Stimulated activated effector memory CD8-positive, alpha-beta T cell treated with anti-CD3 and anti-CD28 coated beads, Interleukin-12 subunit alpha, Interleukin-12 subunit beta, amount 100 ng/mL, for 72 hours (primary cell): ENCODE measurements at regions not wholly inside any gene's neighbourhood (a gene's known extent, or its start where the extent isn't known, plus 50 kb on each side); places are given as distances from the start of the nearest gene placed in this dataset.

Source experiments
- ATAC-seq: fragments of 150-1000 bp; cut with Tn5 transposase; 2 replicates; pipeline ENCODE4 v1.10.0; 2021
- DNase-seq, 2 donors: peaks; one replicate each; pipeline ENCODE4 v3.0.0; 2021 to 2022; ENCODE audit warnings: low spot score in 2 of 2
- H3K27ac Mint-ChIP-seq: one replicate; pipeline ENCODE4 v1.8.0; 2022; ENCODE audit warnings: mild to moderate bottlenecking, mixed read lengths
- H3K36me3 Mint-ChIP-seq: one replicate; pipeline ENCODE4 v1.8.0; 2022; ENCODE audit warnings: mild to moderate bottlenecking, mixed read lengths
- H3K4me1 Mint-ChIP-seq: one replicate; pipeline ENCODE4 v1.8.0; 2022; ENCODE audit warnings: mixed read lengths
- H3K4me3 Mint-ChIP-seq: one replicate; pipeline ENCODE4 v1.8.0; 2022; ENCODE audit warnings: mild to moderate bottlenecking, mixed read lengths
- H3K9me3 Mint-ChIP-seq: one replicate; pipeline ENCODE4 v1.8.0; 2022; ENCODE audit warnings: mixed read lengths

DNA sequence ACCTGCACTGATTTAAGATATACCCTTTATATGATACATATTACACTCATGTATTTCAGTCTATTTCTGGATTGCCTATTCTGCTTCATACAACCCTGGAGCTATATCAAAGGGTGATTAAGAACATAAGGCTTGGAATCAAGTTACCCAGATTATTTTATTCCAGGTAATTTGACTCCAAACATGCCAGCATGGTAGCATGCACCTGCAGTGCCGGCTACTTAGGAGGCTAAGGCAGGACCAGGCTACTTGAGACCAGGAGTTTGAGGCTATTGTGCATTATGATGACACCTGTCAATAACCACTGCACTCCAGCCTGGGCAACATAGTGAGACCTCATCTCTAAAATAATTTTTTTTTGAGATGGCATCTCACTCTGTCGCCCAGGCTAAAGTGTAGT is 50.4 kb upstream of the NEO1 start:
- Mint-ChIP-seq H3K36me3 (no peaks in the 10 kb centered on the region), H3K4me3 (no peak overlapping the region), H3K4me1 (no peaks in the 10 kb centered on the region), H3K9me3 (no peaks in the 10 kb centered on the region), H3K27ac (no peak overlapping the region)
- no peak for ATAC-seq
- DNase-seq: no peak

DNA sequence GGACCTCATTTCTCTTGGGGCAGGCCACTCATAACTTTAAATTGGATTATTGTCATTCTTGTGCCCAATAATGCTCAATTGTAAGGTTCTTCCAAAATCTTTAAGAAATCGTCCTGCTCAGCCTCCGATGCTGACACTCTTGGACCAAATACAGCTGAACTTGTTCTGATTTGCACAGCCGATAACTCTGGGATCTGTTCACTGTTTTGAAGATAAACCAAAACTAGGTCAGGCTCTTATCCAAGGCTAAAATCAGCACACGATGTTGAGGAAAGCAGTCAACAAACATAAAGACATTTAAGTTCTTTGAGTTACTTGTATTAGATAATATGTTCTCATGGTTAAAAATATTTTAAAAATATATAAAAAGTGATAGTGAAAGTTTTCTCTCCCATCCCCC is 52.0 kb upstream of the NEO1 start:
- H3K4me3 Mint-ChIP-seq: no peak overlapping the region
- DNase-seq (no peak), ATAC-seq (no peak)
- no peaks in the 10 kb centered on the region for H3K36me3 Mint-ChIP-seq
- H3K4me1 Mint-ChIP-seq: no peaks in the 10 kb centered on the region
- no peaks in the 10 kb centered on the region for H3K9me3 Mint-ChIP-seq
- no peak overlapping the region for H3K27ac Mint-ChIP-seq

DNA sequence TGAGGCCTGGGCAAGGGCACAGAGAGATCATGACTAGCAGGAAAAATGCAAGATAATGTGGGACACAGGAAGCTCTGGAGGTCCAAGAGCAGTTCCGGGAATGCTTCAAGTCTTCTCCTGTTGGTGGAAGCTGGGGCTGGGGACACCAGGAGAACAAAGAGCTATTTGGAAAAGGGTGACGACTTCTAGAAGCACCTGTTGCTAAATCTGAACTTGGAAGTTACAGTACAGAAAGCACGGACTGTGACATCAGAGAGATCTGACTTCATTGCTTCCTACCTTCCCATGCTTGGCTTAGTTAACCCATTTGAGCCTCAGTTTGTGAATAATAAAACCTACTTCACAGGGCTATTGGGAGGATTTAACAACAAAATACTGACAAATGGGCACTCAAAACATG is 52.7 kb upstream of the NEO1 start:
- H3K27ac Mint-ChIP-seq: no peak overlapping the region
- ATAC-seq: no peak
- H3K4me1 Mint-ChIP-seq: no peaks in the 10 kb centered on the region
- no peak for DNase-seq
- no peaks in the 10 kb centered on the region for H3K9me3 Mint-ChIP-seq
- no peaks in the 10 kb centered on the region for H3K36me3 Mint-ChIP-seq
- H3K4me3 Mint-ChIP-seq: no peak overlapping the region

DNA sequence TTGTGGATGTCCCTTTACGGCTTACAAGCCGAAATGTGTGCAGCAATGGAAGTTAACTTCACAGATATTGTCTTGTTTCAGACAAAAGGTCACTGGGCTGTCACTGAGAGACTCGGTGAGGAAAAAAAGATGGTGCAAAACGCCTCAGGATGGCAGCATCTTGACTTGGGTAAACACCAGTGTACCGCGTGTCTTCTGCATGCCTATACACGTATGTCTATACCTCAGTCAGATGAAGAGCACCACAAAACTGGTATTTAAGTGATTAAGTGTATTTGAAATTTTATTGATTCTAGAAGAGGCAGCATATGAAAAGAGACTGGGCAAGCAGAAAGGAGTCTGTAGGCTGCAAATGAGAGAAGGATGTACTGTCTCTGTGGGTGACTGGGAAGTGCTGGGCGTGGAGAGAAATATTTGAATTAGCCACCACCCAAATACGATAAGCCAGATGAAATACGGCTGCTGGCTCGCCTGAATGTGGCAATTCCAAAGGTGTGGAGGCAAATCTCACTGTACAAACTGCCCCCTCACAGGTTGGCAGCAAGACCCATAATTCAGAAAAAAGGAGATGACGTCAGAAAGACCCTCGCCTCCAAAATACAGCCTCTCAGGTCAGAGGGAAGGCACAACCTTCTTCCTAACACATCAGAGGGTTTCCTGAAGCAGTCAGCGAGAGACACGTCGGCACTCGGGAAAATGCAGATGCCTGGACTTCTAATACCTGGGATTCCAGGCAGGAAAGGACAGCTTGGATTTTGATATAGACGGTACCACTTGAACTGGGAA is 53.4 kb upstream of the NEO1 start:
- Mint-ChIP-seq H3K36me3 (no peaks in the 10 kb centered on the region), H3K27ac (no peak overlapping the region), H3K4me3 (no peak overlapping the region), H3K4me1 (no peaks in the 10 kb centered on the region), H3K9me3 (no peaks in the 10 kb centered on the region)
- DNase-seq (no peak), ATAC-seq (no peak)

DNA sequence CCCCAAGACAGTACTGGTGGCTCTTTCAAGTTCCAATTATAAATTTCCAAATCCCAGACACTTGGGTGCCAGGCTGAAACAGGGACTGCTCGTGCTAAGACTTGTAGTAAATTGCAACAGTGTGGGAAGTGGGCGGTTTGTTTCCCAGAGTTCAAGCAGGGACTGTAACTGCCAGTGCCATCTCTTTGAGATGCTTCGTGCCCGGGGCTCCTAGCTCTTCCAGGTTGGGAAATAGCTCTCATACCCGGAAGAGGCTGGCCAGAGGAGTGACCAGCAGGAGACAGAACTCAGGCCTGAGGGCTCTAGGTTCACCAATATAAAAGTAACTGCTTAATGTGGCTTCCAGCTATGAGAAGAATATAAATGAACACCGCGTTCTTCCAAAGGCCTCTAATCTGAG is 54.0 kb upstream of the NEO1 start:
- Mint-ChIP-seq H3K36me3 (no peaks in the 10 kb centered on the region), H3K27ac (no peak overlapping the region), H3K4me3 (no peak overlapping the region), H3K9me3 (no peaks in the 10 kb centered on the region), H3K4me1 (no peaks in the 10 kb centered on the region)
- no peak for ATAC-seq
- no peak for DNase-seq

DNA sequence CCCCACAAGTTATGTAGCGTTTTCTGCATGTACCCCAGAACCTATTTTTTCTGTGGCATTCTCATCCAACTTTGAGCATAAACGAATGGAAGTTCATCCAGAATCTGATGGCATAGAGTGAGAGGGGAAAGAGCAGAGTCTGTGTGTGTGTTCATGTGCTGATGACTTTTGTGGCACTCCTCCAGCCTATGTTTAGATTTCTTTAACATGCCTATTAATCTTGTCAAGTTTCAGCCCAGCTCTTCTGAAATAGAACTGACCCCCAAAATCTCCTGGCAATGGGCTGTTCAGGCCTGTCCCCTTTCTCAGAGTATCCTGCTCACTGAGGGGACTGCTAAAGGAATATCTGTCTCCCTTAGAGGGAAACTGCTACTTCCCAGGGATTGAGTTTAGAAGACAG is 56.4 kb upstream of the NEO1 start:
- Mint-ChIP-seq H3K9me3 (no peaks in the 10 kb centered on the region), H3K4me3 (no peak overlapping the region), H3K4me1 (no peaks in the 10 kb centered on the region), H3K36me3 (no peaks in the 10 kb centered on the region), H3K27ac (no peak overlapping the region)
- DNase-seq: no peak
- ATAC-seq: no peak

DNA sequence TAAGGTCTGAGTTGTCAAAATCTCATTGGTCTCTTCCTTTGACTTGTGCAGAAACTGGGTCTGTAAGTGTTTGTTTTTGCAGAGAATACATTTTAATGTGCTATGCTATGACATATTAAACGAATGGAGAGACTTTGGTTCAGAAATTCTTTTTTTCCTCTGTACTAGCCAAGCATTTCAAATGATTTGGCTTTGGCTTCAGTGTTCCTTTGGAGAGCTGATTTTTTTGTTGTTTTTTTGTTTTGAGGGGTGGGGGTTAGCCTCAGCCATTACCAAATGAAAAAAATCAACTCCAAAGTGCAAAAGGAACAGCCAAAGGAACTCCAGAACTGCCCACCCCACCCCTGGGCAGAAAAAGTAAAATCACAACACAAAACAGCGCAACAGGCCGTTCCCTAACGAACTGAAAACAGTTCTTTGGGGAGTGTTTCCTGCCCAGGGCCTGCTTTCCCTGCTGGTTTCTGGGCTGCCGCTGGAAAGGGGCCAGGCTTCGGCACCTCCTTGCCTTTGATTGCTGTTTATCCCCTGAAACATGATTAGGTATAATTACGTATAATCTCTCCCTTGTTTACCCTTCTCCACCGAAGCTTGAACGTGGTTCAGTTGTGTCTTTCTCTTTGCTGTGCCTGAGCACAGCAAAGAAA is 57.6 kb upstream of the NEO1 start:
- no peak for DNase-seq
- ATAC-seq: no peak
- Mint-ChIP-seq H3K27ac (no peak overlapping the region), H3K9me3 (no peaks in the 10 kb centered on the region), H3K4me1 (no peaks in the 10 kb centered on the region), H3K36me3 (no peaks in the 10 kb centered on the region), H3K4me3 (no peak overlapping the region)

DNA sequence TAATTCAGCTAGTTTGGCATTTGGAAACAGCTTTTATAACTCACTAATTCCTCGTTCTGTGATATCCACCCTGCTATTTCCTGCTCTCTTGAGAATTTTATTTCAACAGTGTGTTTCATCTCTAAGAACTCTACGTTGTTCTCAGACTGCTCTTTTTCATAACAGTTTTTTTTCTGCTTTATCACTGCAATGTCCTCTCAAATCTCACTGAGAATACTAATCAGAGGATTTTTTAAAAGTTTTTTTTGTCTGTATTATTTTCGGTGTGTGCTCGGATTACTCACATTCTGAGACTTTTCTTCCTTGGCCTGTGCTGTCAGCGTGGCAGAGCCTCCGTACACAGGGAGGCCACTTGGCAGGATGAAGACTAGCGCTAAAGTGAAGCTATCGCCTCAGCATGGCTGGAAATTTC is 59.4 kb upstream of the NEO1 start:
- ATAC-seq (no peak), DNase-seq (no peak)
- Mint-ChIP-seq H3K27ac (no peak overlapping the region), H3K36me3 (no peaks in the 10 kb centered on the region), H3K4me1 (no peaks in the 10 kb centered on the region), H3K4me3 (no peak overlapping the region), H3K9me3 (no peaks in the 10 kb centered on the region)

DNA sequence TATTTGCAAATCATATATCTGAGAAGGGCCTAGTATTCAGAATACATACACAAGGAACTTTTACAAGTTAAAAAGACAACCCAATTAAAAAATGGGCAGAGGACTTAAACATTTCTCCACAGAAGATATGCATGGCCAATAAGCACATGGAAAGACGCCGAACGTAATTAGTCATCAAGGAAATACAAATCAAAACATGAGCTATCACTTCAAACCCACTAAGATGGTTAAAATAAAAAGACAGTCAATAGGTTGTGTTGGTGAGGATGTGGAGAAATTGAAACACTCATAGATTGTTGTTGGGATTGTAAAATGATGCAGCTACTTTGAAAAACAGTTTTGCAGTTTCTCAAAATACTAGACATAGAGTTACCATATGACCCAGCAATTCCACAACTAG is 61.2 kb upstream of the NEO1 start:
- Mint-ChIP-seq H3K27ac (no peak overlapping the region), H3K4me1 (no peaks in the 10 kb centered on the region), H3K9me3 (no peaks in the 10 kb centered on the region), H3K4me3 (no peak overlapping the region), H3K36me3 (no peaks in the 10 kb centered on the region)
- no peak for ATAC-seq
- DNase-seq: no peak

DNA sequence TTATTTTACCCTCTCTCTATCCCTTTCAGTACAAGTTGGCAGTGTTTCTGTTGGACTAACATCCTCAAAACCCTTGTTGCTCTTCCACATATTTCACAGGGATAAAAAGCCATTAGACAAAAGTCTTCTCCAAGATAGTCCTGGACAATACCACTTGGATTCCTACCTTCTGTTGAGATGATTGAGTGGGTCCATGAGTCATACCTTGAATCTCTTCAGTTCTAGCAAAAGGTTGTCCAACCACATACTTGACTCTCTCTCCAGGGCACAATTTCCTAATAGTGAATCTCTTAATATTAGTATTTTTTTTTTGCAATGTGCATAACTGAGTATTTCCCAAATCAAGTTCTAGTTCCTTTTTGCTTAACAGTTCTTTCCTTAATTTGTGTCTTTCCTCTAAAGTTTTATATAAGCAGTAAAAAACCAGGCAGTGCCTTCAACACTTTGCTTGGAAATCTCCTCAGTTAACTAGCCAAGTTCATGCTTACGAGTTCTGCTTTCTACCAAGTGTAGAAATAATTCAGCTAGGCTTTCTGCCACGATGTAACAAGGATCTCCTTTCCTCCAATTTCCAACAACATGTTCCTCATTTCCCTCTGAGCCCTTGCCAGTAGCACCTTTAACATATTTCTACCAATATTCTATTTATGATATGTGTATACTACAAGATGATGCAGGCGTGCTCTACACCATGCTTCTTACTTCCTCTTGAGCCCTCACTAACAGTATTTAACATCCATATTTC is 68.3 kb upstream of the NEO1 start:
- no peak for ATAC-seq
- Mint-ChIP-seq H3K36me3 (no peaks in the 10 kb centered on the region), H3K4me3 (no peak overlapping the region), H3K4me1 (no peaks in the 10 kb centered on the region), H3K27ac (no peak overlapping the region), H3K9me3 (no peaks in the 10 kb centered on the region)
- DNase-seq: no peak

DNA sequence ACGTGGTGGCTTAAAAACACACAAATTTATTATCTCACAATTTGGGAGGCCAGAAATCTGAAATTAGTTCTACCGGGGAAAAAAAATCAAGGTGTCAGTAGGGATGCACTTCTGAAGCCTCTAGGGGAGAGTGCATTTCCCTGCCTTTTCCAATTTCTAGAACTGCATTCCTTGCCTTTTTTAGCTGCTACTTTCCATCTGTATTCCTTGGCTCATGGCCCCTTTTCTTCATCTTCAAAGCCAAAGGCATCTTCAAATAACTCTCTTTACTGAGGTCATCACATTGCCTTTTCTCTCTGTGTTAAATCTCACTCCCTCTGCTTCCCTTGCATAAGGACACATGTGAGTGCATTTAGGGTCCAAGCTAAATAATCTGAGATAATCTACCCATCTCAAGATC is 69.5 kb upstream of the NEO1 start:
- no peak overlapping the region for H3K27ac Mint-ChIP-seq
- ATAC-seq (no peak), DNase-seq (no peak)
- H3K36me3 Mint-ChIP-seq: no peaks in the 10 kb centered on the region
- H3K9me3 Mint-ChIP-seq: no peaks in the 10 kb centered on the region
- no peaks in the 10 kb centered on the region for H3K4me1 Mint-ChIP-seq
- no peak overlapping the region for H3K4me3 Mint-ChIP-seq

DNA sequence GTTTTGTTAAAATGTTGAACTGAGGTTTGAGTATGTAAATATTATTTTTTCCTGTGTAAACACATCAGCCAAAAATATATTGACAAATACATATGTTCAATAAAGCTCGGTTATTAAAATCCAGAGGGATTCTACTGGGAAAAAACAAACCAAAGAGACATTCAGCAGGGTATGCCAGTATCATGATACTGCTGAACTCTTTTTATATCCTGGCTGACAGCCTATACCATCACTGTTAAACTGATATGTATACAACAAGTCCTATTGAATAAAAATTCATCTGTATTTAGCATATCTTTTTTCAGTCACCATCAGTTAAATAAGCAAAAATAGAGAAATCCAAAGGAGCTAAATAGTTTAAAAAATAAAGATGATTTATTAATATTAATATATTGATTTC is 71.6 kb upstream of the NEO1 start:
- H3K27ac Mint-ChIP-seq: no peak overlapping the region
- no peak for ATAC-seq
- no peak overlapping the region for H3K4me3 Mint-ChIP-seq
- H3K9me3 Mint-ChIP-seq: no peaks in the 10 kb centered on the region
- no peak for DNase-seq
- H3K4me1 Mint-ChIP-seq: no peaks in the 10 kb centered on the region
- H3K36me3 Mint-ChIP-seq: no peaks in the 10 kb centered on the region

DNA sequence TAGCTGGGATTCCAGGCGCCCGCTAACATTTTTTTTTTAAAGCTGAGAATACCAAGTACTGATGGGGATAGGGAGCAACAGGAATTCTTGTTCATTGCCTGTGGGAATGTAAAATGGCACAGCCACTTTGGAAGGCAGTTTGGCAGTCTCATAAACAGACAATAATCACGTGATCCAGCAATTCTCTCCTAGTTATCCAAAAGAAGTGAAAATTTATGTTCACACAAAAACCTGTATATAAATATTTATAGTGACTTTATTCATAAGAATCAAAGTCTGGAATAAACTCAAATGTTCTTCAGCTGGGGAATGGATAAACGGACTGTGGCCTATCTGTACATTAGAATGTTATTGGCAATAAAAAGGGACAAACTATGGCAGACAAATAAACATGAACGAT is 72.5 kb upstream of the NEO1 start:
- Mint-ChIP-seq H3K9me3 (no peaks in the 10 kb centered on the region), H3K4me1 (no peaks in the 10 kb centered on the region), H3K4me3 (no peak overlapping the region), H3K36me3 (no peaks in the 10 kb centered on the region), H3K27ac (no peak overlapping the region)
- DNase-seq (no peak), ATAC-seq (no peak)

DNA sequence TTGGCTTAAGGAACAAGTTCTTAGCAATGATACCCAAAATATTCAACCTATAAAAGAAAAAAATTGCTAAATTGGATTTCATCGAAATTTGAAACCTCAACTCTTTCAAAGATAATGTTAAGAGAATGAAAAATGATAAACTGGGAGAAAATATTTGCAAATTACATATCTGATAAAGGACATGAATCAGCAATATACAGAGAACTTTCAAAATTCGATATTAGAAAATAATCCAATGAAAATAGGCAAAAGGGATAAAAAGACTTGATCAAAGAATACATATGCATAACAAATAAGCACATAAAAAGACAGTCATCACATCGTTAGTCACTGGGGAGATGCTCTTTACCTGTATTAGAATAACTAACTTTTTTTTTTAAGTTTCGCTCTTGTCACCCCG is 73.0 kb upstream of the NEO1 start:
- no peak overlapping the region for H3K27ac Mint-ChIP-seq
- H3K4me1 Mint-ChIP-seq: no peaks in the 10 kb centered on the region
- ATAC-seq (no peak), DNase-seq (no peak)
- H3K9me3 Mint-ChIP-seq: no peaks in the 10 kb centered on the region
- no peaks in the 10 kb centered on the region for H3K36me3 Mint-ChIP-seq
- no peak overlapping the region for H3K4me3 Mint-ChIP-seq

DNA sequence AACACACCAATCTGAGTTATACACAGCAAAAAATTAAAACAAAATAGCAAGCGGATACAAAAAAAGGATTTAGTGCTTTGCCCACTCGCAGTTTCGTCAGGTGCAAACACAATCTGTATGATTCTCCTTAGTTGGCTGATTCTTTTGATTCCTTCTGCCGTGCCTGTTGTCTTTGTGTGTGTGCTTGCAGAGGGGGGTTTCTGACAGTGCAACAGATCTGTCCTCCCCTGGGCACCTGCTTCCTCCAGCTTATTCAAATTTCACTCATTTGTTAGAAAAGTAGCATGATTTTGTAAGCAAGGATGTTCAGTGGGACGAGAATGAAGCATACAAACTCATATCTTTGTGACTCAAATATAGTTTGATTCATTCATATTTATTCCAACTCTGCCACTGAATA is 74.0 kb upstream of the NEO1 start:
- no peak for ATAC-seq
- no peaks in the 10 kb centered on the region for H3K36me3 Mint-ChIP-seq
- H3K9me3 Mint-ChIP-seq: no peaks in the 10 kb centered on the region
- no peak overlapping the region for H3K27ac Mint-ChIP-seq
- H3K4me3 Mint-ChIP-seq: no peak overlapping the region
- no peaks in the 10 kb centered on the region for H3K4me1 Mint-ChIP-seq
- no peak for DNase-seq

DNA sequence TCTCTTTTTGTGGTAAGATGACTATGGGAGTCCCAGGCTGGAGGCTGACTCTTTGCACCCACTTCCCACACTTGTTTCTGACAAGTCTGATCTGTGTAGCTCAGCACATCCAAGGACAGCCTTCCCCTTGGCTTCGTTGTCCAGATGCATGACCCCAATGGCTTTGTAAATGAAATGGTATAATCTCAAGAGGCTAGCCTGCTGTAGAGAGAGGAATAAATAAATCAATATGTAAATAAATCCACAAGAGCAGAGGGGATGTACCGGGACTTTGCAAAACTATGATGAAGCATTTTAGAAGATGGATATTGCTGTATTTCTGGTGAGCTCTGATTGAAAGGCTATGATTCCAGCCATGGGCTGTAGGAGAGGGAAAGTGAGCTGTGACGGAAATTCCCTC is 79.9 kb upstream of the NEO1 start:
- Mint-ChIP-seq H3K4me3 (no peak overlapping the region), H3K36me3 (no peaks in the 10 kb centered on the region), H3K9me3 (no peaks in the 10 kb centered on the region), H3K27ac (no peak overlapping the region), H3K4me1 (peaks cover 12% of the 10 kb centered on the region)
- DNase-seq: no peak
- no peak for ATAC-seq
